HepG2 (cell line): ENCODE measurements at regions not wholly inside any gene's neighbourhood (a gene's known extent, or its start where the extent isn't known, plus 50 kb on each side); places are given as distances from the start of the nearest gene placed in this dataset.

Experiments
- ATAC-seq: fragments of 200-7000 bp; cut with Tn5 transposase; 3 replicates; pipeline ENCODE4 v1.9.1; 2020; ENCODE audit warnings: mild to moderate bottlenecking, moderate library complexity
- BruUV-seq: library from RNA; stranded (reverse); fragments of 400-500 nt; replicated peaks from 2 replicates; lab custom pipeline; 2021; lab: Mats Ljungman, UMichigan
- CTCF ChIA-PET: fragments of 300-600 bp; formaldehyde crosslinking; extraction: SDS; loops from one replicate; lab custom pipeline; 2021; ENCODE audit warnings: low total read pairs, inconsistent platforms, low intra/inter-chr PET ratio; lab: Yijun Ruan, JAX
- POLR2A ChIA-PET: fragments of 350-600 bp; sonication (Branson Sonifier 250); formaldehyde crosslinking; loops from one replicate; lab custom pipeline; 2020; ENCODE audit warnings: antibody characterized with exemption, inconsistent platforms; lab: Yijun Ruan, JAX
- DNase-seq: peaks from one replicate; pipeline ENCODE4 v3.0.0-alpha.2; 2015; ENCODE audit warnings: low spot score
- FAIRE-seq: peaks from 3 replicates; lab custom pipeline; 2011; peaks lifted over from hg19 to GRCh38; lab: Jason Lieb, UNC
- H2AFZ ChIP-seq: one replicate; pipeline ENCODE4 v1.6.1; 2011; ENCODE audit warnings: low read length, inconsistent platforms
- H3K27ac ChIP-seq: fragments of 300-600 bp; 3 replicates; pipeline ENCODE4 v1.8.0; 2011; ENCODE audit warnings: mixed run types, mild to moderate bottlenecking, mixed read lengths, low read length, inconsistent platforms; ENCODE audit not compliant: insufficient read depth; ENCODE audit errors: extremely low read length
- H3K27me3 ChIP-seq, 2 experiments: fragments of 200-600 bp in 1 of 2; 2 replicates in 1 of 2; 3 replicates in 1 of 2; pipeline versions ENCODE4 v1.6.0 to v1.8.0; 2011; ENCODE audit warnings: low read length in 2 of 2, mild to moderate bottlenecking in 2 of 2, moderate library complexity in 2 of 2, inconsistent platforms in 1 of 2; ENCODE audit not compliant: insufficient read depth in 2 of 2, control insufficient read depth in 1 of 2
- H3K36me3 ChIP-seq, 2 experiments: fragments of 200-600 bp in 1 of 2; replicated peaks in 1 of 2; 2 replicates in 1 of 2; 3 replicates in 1 of 2; pipeline versions ENCODE4 v1.5.1 to v1.8.0; 2011; ENCODE audit warnings: low read length in 2 of 2, inconsistent platforms in 1 of 2; ENCODE audit not compliant: insufficient read depth in 2 of 2, control insufficient read depth in 1 of 2
- H3K4me1 ChIP-seq: 2 replicates; pipeline ENCODE4 v1.5.1; 2012; ENCODE audit warnings: low read length, inconsistent platforms; ENCODE audit not compliant: insufficient read depth
- H3K4me2 ChIP-seq: 2 replicates; pipeline ENCODE4 v1.6.0; 2011; ENCODE audit warnings: low read depth, low read length, inconsistent platforms
- H3K4me3 ChIP-seq, 3 experiments: fragments of 200-600 bp in 1 of 3; sonication (generic), shearing (Covaris generic) in 1 of 3; replicated peaks in 1 of 3; 2 replicates each; pipeline ENCODE4 v1.5.1; 2011 to 2016; ENCODE audit warnings: low read length in 3 of 3, inconsistent platforms in 2 of 3, low read depth in 2 of 3, mild to moderate bottlenecking in 2 of 3, control low read depth in 1 of 3, mixed read lengths in 1 of 3; ENCODE audit not compliant: insufficient read depth in 1 of 3
- H3K79me2 ChIP-seq: one replicate; pipeline ENCODE4 v1.6.1; 2011; ENCODE audit warnings: low read length, inconsistent platforms; ENCODE audit not compliant: insufficient read depth
- H3K9ac ChIP-seq: 2 replicates; pipeline ENCODE4 v1.6.0; 2011; ENCODE audit warnings: mild to moderate bottlenecking, low read depth, low read length, inconsistent platforms; ENCODE audit not compliant: insufficient read depth
- H3K9me3 ChIP-seq: 2 replicates; pipeline ENCODE4 v1.5.1; 2012; ENCODE audit warnings: mild to moderate bottlenecking, low read length
- H4K20me1 ChIP-seq: 2 replicates; pipeline ENCODE4 v1.6.0; 2011; ENCODE audit warnings: inconsistent platforms, mild to moderate bottlenecking, low read length, moderate library complexity; ENCODE audit not compliant: insufficient read depth
- CBX5 ChIP-seq: sonication (generic); formaldehyde crosslinking; IDR thresholded peaks from 2 replicates; pipeline ENCODE4 v1.4.0; 2020; ENCODE audit warnings: missing genetic modification reagents, borderline replicate concordance
- CREB1 ChIP-seq, 2 experiments: fragments of 450-650 bp in 1 of 2; IDR thresholded peaks; 2 replicates each; pipeline ENCODE4 v1.6.1; 2016 to 2017; ENCODE audit warnings: control low read depth in 1 of 2, mild to moderate bottlenecking in 1 of 2, missing compliant biosample characterization in 1 of 2, missing genetic modification characterization in 1 of 2
- HNRNPL ChIP-seq: fragments of 200-400 bp; formaldehyde crosslinking; IDR thresholded peaks from 2 replicates; pipeline ENCODE4 v1.6.1; 2017; ENCODE audit warnings: mild to moderate bottlenecking, low read depth, low read length
- POLR2AphosphoS2 ChIP-seq: IDR thresholded peaks from 2 replicates; pipeline ENCODE4 v1.6.1; 2011; ENCODE audit warnings: low read depth, low read length, improper control_type of control experiment
- RFX3 ChIP-seq: IDR thresholded peaks from 2 replicates; pipeline ENCODE4 v1.6.1; 2016; ENCODE audit warnings: missing biosample characterization, missing genetic modification reagents
- SMARCE1 ChIP-seq: fragments of 450-650 bp; IDR thresholded peaks from 2 replicates; pipeline ENCODE4 v1.6.1; 2017; ENCODE audit warnings: borderline replicate concordance
- TFE3 ChIP-seq: IDR thresholded peaks from 2 replicates; pipeline ENCODE4 v1.6.1; 2016
- ZC3H13 ChIP-seq: sonication (generic); formaldehyde crosslinking; IDR thresholded peaks from 2 replicates; pipeline ENCODE4 v1.8.1; 2023; ENCODE audit warnings: mild to moderate bottlenecking, missing genetic modification reagents, moderate library complexity
- ZNF142 ChIP-seq: sonication (generic); formaldehyde crosslinking; IDR thresholded peaks from 2 replicates; pipeline ENCODE4 v1.4.0; 2020; ENCODE audit warnings: missing genetic modification reagents
- ZNF234 ChIP-seq: sonication (generic); formaldehyde crosslinking; conservative IDR thresholded peaks from 2 replicates; pipeline ENCODE4 v1.5.1; 2020; ENCODE audit warnings: mild to moderate bottlenecking, missing genetic modification reagents
- ZNF276 ChIP-seq: sonication (generic); formaldehyde crosslinking; IDR thresholded peaks from 2 replicates; pipeline ENCODE4 v1.4.0; 2020; ENCODE audit warnings: mild to moderate bottlenecking, low read depth, missing genetic modification reagents
- ZNF335 ChIP-seq: sonication (generic); formaldehyde crosslinking; IDR thresholded peaks from 2 replicates; pipeline ENCODE4 v1.4.0; 2020; ENCODE audit warnings: missing genetic modification reagents
- ZNF382 ChIP-seq: sonication (generic); formaldehyde crosslinking; IDR thresholded peaks from 2 replicates; pipeline ENCODE4 v1.5.0; 2020; ENCODE audit warnings: missing genetic modification reagents, mild to moderate bottlenecking, borderline replicate concordance
- ZNF790 ChIP-seq: sonication (generic); formaldehyde crosslinking; IDR thresholded peaks from 2 replicates; pipeline ENCODE4 v1.8.0; 2022; ENCODE audit warnings: missing genetic modification reagents, mild to moderate bottlenecking, borderline replicate concordance
- WGBS: methylation state at CpG from one replicate; pipeline ENCODE4 v1.1.6; 2017; ENCODE audit warnings: low lambda C conversion rate; 5-methylcytosine and 5-hydroxymethylcytosine counted together
- in situ Hi-C: cut with HindIII; loops from 2 replicates; pipeline ENCODE4 v1.10.0; 2017; ENCODE audit warnings: low pct_unique_long_range_greater_than_20kb; ENCODE audit not compliant: extremely low pct_ligation_motif_present
- intact Hi-C: fragments of 100-400 bp; cut with micrococcal nuclease; formaldehyde crosslinking; loops from one replicate; pipeline ENCODE4 v1.10.0; 2022; ENCODE audit not compliant: unreplicated experiment
- TF ChIP-seq, protein P1 (sequence below): sonication (generic); formaldehyde crosslinking; IDR thresholded peaks from 2 replicates; pipeline ENCODE4 v1.5.0; 2020; ENCODE audit warnings: missing genetic modification reagents

DNA sequence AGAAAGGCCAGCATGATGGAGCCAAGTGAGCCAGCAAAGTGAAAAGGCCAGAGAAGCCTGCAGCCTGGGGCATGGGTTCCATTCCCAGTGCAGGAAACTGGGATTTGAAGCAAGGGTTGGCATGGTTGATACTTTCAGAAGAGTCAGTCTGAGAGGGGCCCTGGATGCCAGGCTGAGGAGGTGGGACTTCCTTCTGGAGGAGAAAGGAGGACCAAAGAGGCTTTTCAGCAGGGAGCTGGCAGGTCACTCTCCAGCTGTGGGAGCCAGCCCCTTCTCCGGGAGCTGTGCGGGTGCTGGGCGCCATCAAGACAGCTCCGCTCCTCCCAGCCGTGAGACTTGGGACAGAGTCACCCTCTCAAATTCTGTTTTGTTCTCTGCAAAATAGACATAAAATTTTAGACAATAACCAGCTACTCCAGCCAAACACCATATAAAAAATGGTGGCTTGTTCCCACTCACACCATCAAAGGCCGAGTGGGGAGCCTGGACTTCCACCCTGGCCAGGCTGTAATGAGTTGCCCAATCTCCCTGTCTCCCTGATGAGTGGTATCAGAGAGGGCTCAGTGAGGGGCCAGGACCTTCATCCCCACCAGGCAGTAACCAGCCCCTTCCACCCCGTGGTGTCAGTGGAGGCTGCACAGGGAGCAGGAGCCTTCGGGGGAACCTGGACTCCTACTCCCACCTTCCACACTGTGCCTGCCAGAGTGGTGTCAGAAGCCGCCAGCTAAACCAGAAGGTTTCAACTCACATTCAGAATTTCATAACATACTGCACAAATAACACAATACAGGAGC is 133.6 kb upstream of the RET start:
- Histone ChIP-seq H3K4me1 (no peaks in the 10 kb centered on the region), H3K27ac (no peak overlapping the region), H3K4me3 (no peak overlapping the region), H3K36me3 (no peaks in the 10 kb centered on the region), H3K79me2 (no peaks in the 10 kb centered on the region), H3K4me2 (no peak overlapping the region), H3K9me3 (no peaks in the 10 kb centered on the region), H4K20me1 (no peaks in the 10 kb centered on the region), H2AFZ (no peak overlapping the region), H3K9ac (no peak overlapping the region), H3K27me3 (peaks cover 1 to 12% of the 10 kb centered on the region in 2 experiments; a peak in 2 of 5 replicates)
- DNase-seq (no peak), FAIRE-seq (no peak), ATAC-seq (no peak)
- WGBS, result 54% methylated on average over 9 of the region's 9 CpGs
- in situ Hi-C loops, result no loop called here
- BruUV-seq, result no TSS peak
- intact Hi-C loops, result no loop called here
- POLR2A ChIA-PET, result no interaction called here
- CTCF ChIA-PET, result no interaction called here
- TF ChIP-seq HNRNPL, result no peak
- no peak for TF ChIP-seq ZNF790 (CRISPR knock-in tag)
- TF ChIP-seq SMARCE1, result no peak
- TF ChIP-seq ZNF276, result no peak
- TF ChIP-seq ZNF142 (CRISPR knock-in tag), result no peak
- TF ChIP-seq ZC3H13, result no peak
- no peak for TF ChIP-seq POLR2AphosphoS2
- TF ChIP-seq CBX5 (CRISPR knock-in tag), result no peak
- TF ChIP-seq ZNF234 (CRISPR knock-in tag), result no peak
- no peak for TF ChIP-seq ZNF335 (CRISPR knock-in tag)
- TF ChIP-seq, protein P1, sequence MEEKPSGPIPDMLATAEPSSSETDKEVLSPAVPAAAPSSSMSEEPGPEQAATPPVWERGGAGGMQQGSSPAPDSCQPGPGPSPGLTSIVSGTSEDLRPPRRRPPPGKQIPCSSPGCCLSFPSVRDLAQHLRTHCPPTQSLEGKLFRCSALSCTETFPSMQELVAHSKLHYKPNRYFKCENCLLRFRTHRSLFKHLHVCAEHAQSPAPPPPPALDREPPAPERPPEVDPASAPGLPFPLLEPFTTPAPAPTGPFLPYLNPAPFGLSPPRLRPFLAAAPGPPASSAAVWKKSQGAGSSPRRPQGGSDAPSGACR (CRISPR knock-in tag), result no peak
- TF ChIP-seq TFE3, result no peak
- TF ChIP-seq ZNF382 (CRISPR knock-in tag), result no peak
- no peak for TF ChIP-seq CREB1 (IDR thresholded peaks at IDR 0.05)
- TF ChIP-seq CREB1 (CRISPR knock-in tag; IDR thresholded peaks at IDR 0.05), result no peak
- no peak for TF ChIP-seq RFX3
